Suprapubic skin (tissue), 3 donors: ENCODE measurements at regions not wholly inside any gene's neighbourhood (a gene's known extent, or its start where the extent isn't known, plus 50 kb on each side); places are given as distances from the start of the nearest gene placed in this dataset.

Experiments
- POLR2A ChIP-seq, 2 donors: fragments of 450-650 bp; IDR thresholded peaks; one replicate each; pipeline ENCODE4 v1.6.1; 2017; ENCODE audit warnings: antibody characterized with exemption in 2 of 2, mild to moderate bottlenecking in 2 of 2, moderate library complexity in 2 of 2
- TF ChIP-seq, protein P1 (sequence below), 2 donors: fragments of 200-600 bp in 1 of 2; fragments of 450-650 bp in 1 of 2; sonication (generic) in 1 of 2; IDR thresholded peaks; one replicate each; pipeline ENCODE4 v1.5.1; 2016 to 2019; ENCODE audit warnings: antibody characterized with exemption in 2 of 2, mild to moderate bottlenecking in 1 of 2, moderate library complexity in 1 of 2

- TF ChIP-seq, protein P1, sequence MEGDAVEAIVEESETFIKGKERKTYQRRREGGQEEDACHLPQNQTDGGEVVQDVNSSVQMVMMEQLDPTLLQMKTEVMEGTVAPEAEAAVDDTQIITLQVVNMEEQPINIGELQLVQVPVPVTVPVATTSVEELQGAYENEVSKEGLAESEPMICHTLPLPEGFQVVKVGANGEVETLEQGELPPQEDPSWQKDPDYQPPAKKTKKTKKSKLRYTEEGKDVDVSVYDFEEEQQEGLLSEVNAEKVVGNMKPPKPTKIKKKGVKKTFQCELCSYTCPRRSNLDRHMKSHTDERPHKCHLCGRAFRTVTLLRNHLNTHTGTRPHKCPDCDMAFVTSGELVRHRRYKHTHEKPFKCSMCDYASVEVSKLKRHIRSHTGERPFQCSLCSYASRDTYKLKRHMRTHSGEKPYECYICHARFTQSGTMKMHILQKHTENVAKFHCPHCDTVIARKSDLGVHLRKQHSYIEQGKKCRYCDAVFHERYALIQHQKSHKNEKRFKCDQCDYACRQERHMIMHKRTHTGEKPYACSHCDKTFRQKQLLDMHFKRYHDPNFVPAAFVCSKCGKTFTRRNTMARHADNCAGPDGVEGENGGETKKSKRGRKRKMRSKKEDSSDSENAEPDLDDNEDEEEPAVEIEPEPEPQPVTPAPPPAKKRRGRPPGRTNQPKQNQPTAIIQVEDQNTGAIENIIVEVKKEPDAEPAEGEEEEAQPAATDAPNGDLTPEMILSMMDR (IDR thresholded peaks at IDR 0.05) = no peak
- TF ChIP-seq POLR2A (IDR thresholded peaks at IDR 0.05) = no peak
Observed at GRCh38 chr12:68479261-68479895, 131.3 kb upstream of the RAP1B start.
